ENCODE measurements at regions not wholly inside any gene's neighbourhood (a gene's known extent, or its start where the extent isn't known, plus 50 kb on each side); places are given as distances from the start of the nearest gene placed in this dataset.
A peak's percentile ranks its signal among the peaks of the same experiment; 100 is the strongest.

GRCh38 chr7:131145770-131146169 lies 181.9 kb upstream of the MKLN1 start:
- 59 to 62% methylated on average over 3 of the region's 3 CpGs for WGBS, 2 donors

GRCh38 chr7:131147604-131148003 lies 180.1 kb upstream of the MKLN1 start:
- H3K36me3 ChIP-seq = no peaks in the 10 kb centered on the region
- H3K4me3 ChIP-seq = no peak overlapping the region
- TF ChIP-seq POLR2A (IDR thresholded peaks at IDR 0.05) (no peak), EP300 (IDR thresholded peaks at IDR 0.05) (no peak), CTCF (IDR thresholded peaks at IDR 0.05) (no peak)
- no peak for DNase-seq (ENCODE audit: low spot score in 2 of 2)
- no peaks in the 10 kb centered on the region for H3K27me3 ChIP-seq
- H3K9me3 ChIP-seq = no peaks in the 10 kb centered on the region
- H3K27ac ChIP-seq = no peak overlapping the region
- peaks cover 0 to 10% (median 0%) of the 10 kb centered on the region in 4 donors for H3K4me1 ChIP-seq

More at GRCh38 chr7:131145770-131146169, 181.9 kb upstream of the MKLN1 start:
- DNase-seq (ENCODE audit: low spot score in 2 of 2) = no peak
- H3K36me3 ChIP-seq = no peaks in the 10 kb centered on the region
- no peaks in the 10 kb centered on the region for H3K9me3 ChIP-seq
- no peaks in the 10 kb centered on the region for H3K27me3 ChIP-seq
- H3K4me1 ChIP-seq = peaks cover 0 to 5% (median 0%) of the 10 kb centered on the region in 4 donors
- H3K27ac ChIP-seq = no peak overlapping the region
- TF ChIP-seq CTCF (IDR thresholded peaks at IDR 0.05) = no peak
- no peak for TF ChIP-seq POLR2A (IDR thresholded peaks at IDR 0.05)
- no peak for TF ChIP-seq EP300 (IDR thresholded peaks at IDR 0.05)
- no peak overlapping the region for H3K4me3 ChIP-seq

GRCh38 chr7:131148258-131148657 lies 179.4 kb upstream of the MKLN1 start:
- no peaks in the 10 kb centered on the region for H3K36me3 ChIP-seq
- 93 to 98% methylated on average over 4 of the region's 4 CpGs for WGBS, 2 donors
- no peaks in the 10 kb centered on the region for H3K27me3 ChIP-seq
- H3K27ac ChIP-seq = no peak overlapping the region
- no peaks in the 10 kb centered on the region for H3K9me3 ChIP-seq
- TF ChIP-seq POLR2A (IDR thresholded peaks at IDR 0.05) (no peak), CTCF (IDR thresholded peaks at IDR 0.05) (no peak), EP300 (IDR thresholded peaks at IDR 0.05) (no peak)
- no peak overlapping the region for H3K4me3 ChIP-seq
- H3K4me1 ChIP-seq = peaks cover 0 to 10% (median 0%) of the 10 kb centered on the region in 4 donors
- no peak for DNase-seq (ENCODE audit: low spot score in 2 of 2)

GRCh38 chr7:131148708-131149428 lies 178.8 kb upstream of the MKLN1 start:
- TF ChIP-seq POLR2A (IDR thresholded peaks at IDR 0.05) (no peak), EP300 (IDR thresholded peaks at IDR 0.05) (no peak), CTCF (IDR thresholded peaks at IDR 0.05) (no peak)
- peaks cover 0 to 10% (median 0%) of the 10 kb centered on the region in 4 donors for H3K4me1 ChIP-seq
- no peak for DNase-seq (ENCODE audit: low spot score in 2 of 2)
- no peaks in the 10 kb centered on the region for H3K27me3 ChIP-seq
- no peaks in the 10 kb centered on the region for H3K9me3 ChIP-seq
- H3K27ac ChIP-seq = peak overlapping the region in 1 of 4 donors; percentile 1
- no peak overlapping the region for H3K4me3 ChIP-seq
- no peaks in the 10 kb centered on the region for H3K36me3 ChIP-seq
- WGBS, 2 donors = 81 to 82% methylated on average over 10 of the region's 10 CpGs

GRCh38 chr7:131149429-131149773 lies 178.3 kb upstream of the MKLN1 start:
- Histone ChIP-seq H3K36me3 (no peaks in the 10 kb centered on the region), H3K4me3 (no peak overlapping the region), H3K9me3 (no peaks in the 10 kb centered on the region), H3K4me1 (peaks cover 0 to 10% (median 0%) of the 10 kb centered on the region in 4 donors), H3K27ac (peak overlapping the region in 2 of 4 donors; percentile 1 to 21), H3K27me3 (no peaks in the 10 kb centered on the region)
- TF ChIP-seq CTCF (IDR thresholded peaks at IDR 0.05) (no peak), EP300 (IDR thresholded peaks at IDR 0.05) (no peak), POLR2A (IDR thresholded peaks at IDR 0.05) (no peak)
- no peak for DNase-seq (ENCODE audit: low spot score in 2 of 2)

Data from tibial nerve (tissue), 4 donors.